ENCODE measurements at regions not wholly inside any gene's neighbourhood (a gene's known extent, or its start where the extent isn't known, plus 50 kb on each side); places are given as distances from the start of the nearest gene placed in this dataset.

GRCh38 chr12:116404913-116405611 lies 127.6 kb upstream of the MED13L start:
- no peak for DNase-seq

GRCh38 chr12:116406529-116406928 lies 129.0 kb upstream of the MED13L start:
- peak; percentile 36 for DNase-seq

GRCh38 chr12:116408489-116409250 lies 131.2 kb upstream of the MED13L start:
- no peak for DNase-seq

GRCh38 chr12:116411977-116412376 lies 134.5 kb upstream of the MED13L start:
- DNase-seq = no peak

GRCh38 chr12:116414891-116415290 lies 137.4 kb upstream of the MED13L start:
- no peak for DNase-seq

- no peak for DNase-seq
These were observed 138.1 kb upstream of the MED13L start for GRCh38 chr12:116415408-116416108.

- DNase-seq = no peak
These were observed 138.7 kb upstream of the MED13L start for GRCh38 chr12:116416166-116416565.

GRCh38 chr12:116418551-116418950 lies 140.6 kb upstream of the MAP1LC3B2 start:
- no peak for DNase-seq

GRCh38 chr12:116420227-116420880 lies 138.8 kb upstream of the MAP1LC3B2 start:
- DNase-seq = no peak

GRCh38 chr12:116421785-116422538 lies 137.2 kb upstream of the MAP1LC3B2 start:
- no peak for DNase-seq

GRCh38 chr12:116423094-116423493 lies 136.1 kb upstream of the MAP1LC3B2 start:
- DNase-seq = no peak

- no peak for DNase-seq
These were observed 133.7 kb upstream of the MAP1LC3B2 start for GRCh38 chr12:116425256-116426193.

GRCh38 chr12:116426391-116427136 lies 132.6 kb upstream of the MAP1LC3B2 start:
- DNase-seq = no peak

GRCh38 chr12:116427200-116427930 lies 131.8 kb upstream of the MAP1LC3B2 start:
- DNase-seq = no peak

GRCh38 chr12:116429826-116430360 lies 129.3 kb upstream of the MAP1LC3B2 start:
- no peak for DNase-seq

GRCh38 chr12:116430911-116431565 lies 128.1 kb upstream of the MAP1LC3B2 start:
- DNase-seq = no peak

GRCh38 chr12:116431677-116432300 lies 127.4 kb upstream of the MAP1LC3B2 start:
- DNase-seq = no peak

- DNase-seq = no peak
These were observed 126.8 kb upstream of the MAP1LC3B2 start for GRCh38 chr12:116432314-116432750.

Data from NCI-H1694 (cell line).